ENCODE measurements at regions not wholly inside any gene's neighbourhood (a gene's known extent, or its start where the extent isn't known, plus 50 kb on each side); places are given as distances from the start of the nearest gene placed in this dataset.

DNA sequence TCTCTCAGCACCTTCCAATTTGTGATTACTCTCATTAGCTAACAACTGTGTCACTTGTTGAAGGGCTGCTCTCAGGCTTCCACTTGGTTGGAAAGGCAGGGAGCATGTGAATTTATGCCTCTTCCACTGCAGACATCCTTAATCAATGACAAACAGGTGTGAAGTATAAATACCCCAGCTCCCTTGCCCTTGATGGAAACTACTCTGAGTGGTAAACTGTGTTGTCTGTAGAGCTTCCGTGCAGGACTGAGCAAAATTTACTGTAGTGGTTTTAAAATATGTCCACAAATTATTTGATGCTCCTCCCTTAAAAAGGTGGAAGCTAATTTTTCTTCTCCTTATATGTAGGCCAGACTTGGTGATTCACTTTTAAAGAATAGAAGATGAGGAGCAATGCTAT is 253.0 kb upstream of the TBX18 start:
- H2AFZ ChIP-seq (ENCODE audit: low read length), result no peak overlapping the region
- no peak for DNase-seq
- no peaks in the 10 kb centered on the region for H3F3A ChIP-seq (ENCODE audit: insufficient read depth, low read length)
- H3K4me2 ChIP-seq (ENCODE audit: low read depth, low read length), result no peak overlapping the region
- no peaks in the 10 kb centered on the region for H3K79me2 ChIP-seq (ENCODE audit: low read length)
- no peaks in the 10 kb centered on the region for H3K9me3 ChIP-seq (replicated peaks; ENCODE audit: insufficient read depth, low read length)
- H3K9me2 ChIP-seq (replicated peaks; ENCODE audit: insufficient read depth, low read length), result no peaks in the 10 kb centered on the region
- H3K4me1 ChIP-seq (ENCODE audit: low read length), result no peaks in the 10 kb centered on the region
- TF ChIP-seq EZH2 (optimal IDR thresholded peaks at IDR 0.05; ENCODE audit: low read depth, low read length), result no peak
- TF ChIP-seq, protein P1, sequence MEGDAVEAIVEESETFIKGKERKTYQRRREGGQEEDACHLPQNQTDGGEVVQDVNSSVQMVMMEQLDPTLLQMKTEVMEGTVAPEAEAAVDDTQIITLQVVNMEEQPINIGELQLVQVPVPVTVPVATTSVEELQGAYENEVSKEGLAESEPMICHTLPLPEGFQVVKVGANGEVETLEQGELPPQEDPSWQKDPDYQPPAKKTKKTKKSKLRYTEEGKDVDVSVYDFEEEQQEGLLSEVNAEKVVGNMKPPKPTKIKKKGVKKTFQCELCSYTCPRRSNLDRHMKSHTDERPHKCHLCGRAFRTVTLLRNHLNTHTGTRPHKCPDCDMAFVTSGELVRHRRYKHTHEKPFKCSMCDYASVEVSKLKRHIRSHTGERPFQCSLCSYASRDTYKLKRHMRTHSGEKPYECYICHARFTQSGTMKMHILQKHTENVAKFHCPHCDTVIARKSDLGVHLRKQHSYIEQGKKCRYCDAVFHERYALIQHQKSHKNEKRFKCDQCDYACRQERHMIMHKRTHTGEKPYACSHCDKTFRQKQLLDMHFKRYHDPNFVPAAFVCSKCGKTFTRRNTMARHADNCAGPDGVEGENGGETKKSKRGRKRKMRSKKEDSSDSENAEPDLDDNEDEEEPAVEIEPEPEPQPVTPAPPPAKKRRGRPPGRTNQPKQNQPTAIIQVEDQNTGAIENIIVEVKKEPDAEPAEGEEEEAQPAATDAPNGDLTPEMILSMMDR (IDR thresholded peaks at IDR 0.05; ENCODE audit: low read length), result no peak
- no peak for TF ChIP-seq EZH2phosphoT487 (IDR thresholded peaks at IDR 0.05; ENCODE audit: low read length)
- no peak overlapping the region for H3K9ac ChIP-seq (ENCODE audit: low read length)
- no peak overlapping the region for H3K4me3 ChIP-seq (ENCODE audit: low read length)
- no peak overlapping the region for H3K27ac ChIP-seq (ENCODE audit: low read length)
- H4K20me1 ChIP-seq (ENCODE audit: insufficient read depth, low read length), result no peaks in the 10 kb centered on the region
- H3K36me3 ChIP-seq (replicated peaks; ENCODE audit: insufficient read depth, low read length), result no peaks in the 10 kb centered on the region
- H3K27me3 ChIP-seq (replicated peaks; ENCODE audit: insufficient read depth, low read length), result no peaks in the 10 kb centered on the region

DNA sequence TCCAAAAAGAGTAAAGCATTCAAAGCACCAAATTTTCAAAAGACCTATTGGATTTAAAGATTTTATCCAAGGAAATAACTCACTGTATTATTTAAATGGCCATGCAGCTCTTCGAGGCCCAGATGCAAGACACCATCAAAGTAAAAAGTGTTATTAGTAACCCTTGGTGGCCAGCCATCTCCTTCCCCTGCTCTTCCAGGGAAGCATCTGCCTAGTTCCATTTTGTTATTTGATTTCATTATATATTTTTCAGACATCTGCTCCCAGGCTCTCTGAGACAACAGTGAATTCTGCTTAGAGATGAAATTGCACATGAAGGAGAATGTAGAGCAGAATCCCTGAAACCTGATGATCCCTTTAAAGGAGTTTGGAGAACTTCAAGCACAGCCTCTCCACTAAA is 252.3 kb upstream of the TBX18 start:
- no peaks in the 10 kb centered on the region for H3K27me3 ChIP-seq (replicated peaks; ENCODE audit: insufficient read depth, low read length)
- no peak overlapping the region for H3K9ac ChIP-seq (ENCODE audit: low read length)
- no peaks in the 10 kb centered on the region for H3K9me2 ChIP-seq (replicated peaks; ENCODE audit: insufficient read depth, low read length)
- H3K4me1 ChIP-seq (ENCODE audit: low read length), result no peaks in the 10 kb centered on the region
- no peaks in the 10 kb centered on the region for H4K20me1 ChIP-seq (ENCODE audit: insufficient read depth, low read length)
- TF ChIP-seq, protein P1 (IDR thresholded peaks at IDR 0.05; ENCODE audit: low read length), result no peak
- TF ChIP-seq EZH2 (optimal IDR thresholded peaks at IDR 0.05; ENCODE audit: low read depth, low read length) (no peak), EZH2phosphoT487 (IDR thresholded peaks at IDR 0.05; ENCODE audit: low read length) (no peak)
- H2AFZ ChIP-seq (ENCODE audit: low read length), result no peak overlapping the region
- H3K9me3 ChIP-seq (replicated peaks; ENCODE audit: insufficient read depth, low read length), result no peaks in the 10 kb centered on the region
- H3K36me3 ChIP-seq (replicated peaks; ENCODE audit: insufficient read depth, low read length), result no peaks in the 10 kb centered on the region
- H3F3A ChIP-seq (ENCODE audit: insufficient read depth, low read length), result no peaks in the 10 kb centered on the region
- no peak overlapping the region for H3K4me2 ChIP-seq (ENCODE audit: low read depth, low read length)
- no peak overlapping the region for H3K4me3 ChIP-seq (ENCODE audit: low read length)
- no peak for DNase-seq
- no peak overlapping the region for H3K27ac ChIP-seq (ENCODE audit: low read length)
- H3K79me2 ChIP-seq (ENCODE audit: low read length), result no peaks in the 10 kb centered on the region

DNA sequence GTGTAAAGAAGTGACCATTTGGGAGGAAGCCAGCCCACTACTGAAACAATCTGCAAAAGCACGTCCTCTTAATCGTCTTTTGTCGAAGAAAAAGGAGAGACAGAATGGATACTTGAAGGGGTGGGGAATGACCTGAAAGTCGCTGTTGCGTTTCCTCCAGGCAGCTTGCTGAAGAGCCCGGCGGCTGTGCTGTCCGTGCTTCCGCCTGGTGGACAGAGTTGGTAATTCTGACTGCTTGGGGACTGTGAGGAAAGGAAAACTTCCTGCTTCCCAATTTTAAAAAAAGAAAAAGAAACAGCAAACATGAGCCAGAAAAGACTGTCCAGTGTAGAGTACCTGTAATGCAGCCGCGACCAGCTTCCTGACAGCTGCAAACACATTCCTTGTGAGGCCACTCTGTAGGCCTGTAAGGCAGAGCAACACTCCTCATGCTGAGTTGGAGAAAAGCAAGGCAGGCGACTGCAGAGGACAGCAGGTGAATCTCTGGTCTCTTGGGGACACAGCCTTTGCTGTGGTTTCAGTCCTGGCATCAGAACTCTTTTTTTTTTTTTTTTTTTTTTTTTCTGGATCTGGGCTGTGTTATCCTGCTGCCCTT is 251.1 kb upstream of the TBX18 start:
- no peaks in the 10 kb centered on the region for H3K9me3 ChIP-seq (replicated peaks; ENCODE audit: insufficient read depth, low read length)
- H3F3A ChIP-seq (ENCODE audit: insufficient read depth, low read length), result no peaks in the 10 kb centered on the region
- no peak overlapping the region for H3K9ac ChIP-seq (ENCODE audit: low read length)
- no peaks in the 10 kb centered on the region for H3K9me2 ChIP-seq (replicated peaks; ENCODE audit: insufficient read depth, low read length)
- H3K36me3 ChIP-seq (replicated peaks; ENCODE audit: insufficient read depth, low read length), result no peaks in the 10 kb centered on the region
- no peak overlapping the region for H2AFZ ChIP-seq (ENCODE audit: low read length)
- H3K4me2 ChIP-seq (ENCODE audit: low read depth, low read length), result no peak overlapping the region
- H3K4me1 ChIP-seq (ENCODE audit: low read length), result no peaks in the 10 kb centered on the region
- no peak for DNase-seq
- H3K27me3 ChIP-seq (replicated peaks; ENCODE audit: insufficient read depth, low read length), result no peaks in the 10 kb centered on the region
- H4K20me1 ChIP-seq (ENCODE audit: insufficient read depth, low read length), result no peaks in the 10 kb centered on the region
- no peak overlapping the region for H3K4me3 ChIP-seq (ENCODE audit: low read length)
- H3K27ac ChIP-seq (ENCODE audit: low read length), result no peak overlapping the region
- no peak for TF ChIP-seq EZH2phosphoT487 (IDR thresholded peaks at IDR 0.05; ENCODE audit: low read length)
- no peak for TF ChIP-seq EZH2 (optimal IDR thresholded peaks at IDR 0.05; ENCODE audit: low read depth, low read length)
- TF ChIP-seq, protein P1 (IDR thresholded peaks at IDR 0.05; ENCODE audit: low read length), result no peak
- H3K79me2 ChIP-seq (ENCODE audit: low read length), result no peaks in the 10 kb centered on the region
